HL-60 (cell line): ENCODE measurements at regions not wholly inside any gene's neighbourhood (a gene's known extent, or its start where the extent isn't known, plus 50 kb on each side); places are given as distances from the start of the nearest gene placed in this dataset.

ENCODE experiments used
- POLR2AphosphoS5 ChIP-seq: IDR thresholded peaks from 2 replicates; pipeline ENCODE4 v1.6.1; 2012; ENCODE audit warnings: low read depth
- TF ChIP-seq, protein P1 (sequence below): IDR thresholded peaks from one replicate; pipeline ENCODE4 v1.5.1; 2011; ENCODE audit warnings: low read length, control low read depth, inconsistent platforms; ENCODE audit not compliant: insufficient read depth

DNA sequence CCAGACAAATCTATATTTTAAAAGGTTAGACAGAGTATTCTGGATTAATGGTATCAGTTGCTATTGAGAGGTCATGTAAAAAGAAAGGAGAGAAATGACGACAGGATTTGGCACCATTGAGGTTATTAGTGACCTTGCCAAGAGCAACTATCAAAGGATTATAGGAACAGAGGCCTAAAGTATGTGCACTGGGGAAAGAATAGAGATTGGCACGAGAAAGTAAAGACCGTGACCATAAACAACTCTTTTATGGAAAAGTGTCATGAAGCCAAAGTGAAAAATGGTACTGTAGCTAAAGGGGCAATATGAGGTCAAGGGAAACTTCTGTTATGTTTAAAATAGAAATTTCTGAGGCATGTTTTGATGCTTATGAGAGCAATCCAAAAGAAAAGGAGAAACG, 115.2 kb upstream of the KIF2B start:
- TF ChIP-seq, protein P1, sequence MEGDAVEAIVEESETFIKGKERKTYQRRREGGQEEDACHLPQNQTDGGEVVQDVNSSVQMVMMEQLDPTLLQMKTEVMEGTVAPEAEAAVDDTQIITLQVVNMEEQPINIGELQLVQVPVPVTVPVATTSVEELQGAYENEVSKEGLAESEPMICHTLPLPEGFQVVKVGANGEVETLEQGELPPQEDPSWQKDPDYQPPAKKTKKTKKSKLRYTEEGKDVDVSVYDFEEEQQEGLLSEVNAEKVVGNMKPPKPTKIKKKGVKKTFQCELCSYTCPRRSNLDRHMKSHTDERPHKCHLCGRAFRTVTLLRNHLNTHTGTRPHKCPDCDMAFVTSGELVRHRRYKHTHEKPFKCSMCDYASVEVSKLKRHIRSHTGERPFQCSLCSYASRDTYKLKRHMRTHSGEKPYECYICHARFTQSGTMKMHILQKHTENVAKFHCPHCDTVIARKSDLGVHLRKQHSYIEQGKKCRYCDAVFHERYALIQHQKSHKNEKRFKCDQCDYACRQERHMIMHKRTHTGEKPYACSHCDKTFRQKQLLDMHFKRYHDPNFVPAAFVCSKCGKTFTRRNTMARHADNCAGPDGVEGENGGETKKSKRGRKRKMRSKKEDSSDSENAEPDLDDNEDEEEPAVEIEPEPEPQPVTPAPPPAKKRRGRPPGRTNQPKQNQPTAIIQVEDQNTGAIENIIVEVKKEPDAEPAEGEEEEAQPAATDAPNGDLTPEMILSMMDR, result no peak
- TF ChIP-seq POLR2AphosphoS5, result no peak
